DMS79 (cell line): ENCODE measurements at regions not wholly inside any gene's neighbourhood (a gene's known extent, or its start where the extent isn't known, plus 50 kb on each side); places are given as distances from the start of the nearest gene placed in this dataset.
"Not testable (repeated sequence)": the region's sequence is repeated elsewhere in the genome, so short reads cannot be mapped to it uniquely, and the experiment has no call there.

Experiments used
- DNase-seq: peaks from one replicate; lab custom pipeline; 2025; lab: John Stamatoyannopoulos, UW

GRCh38 chr13:64684685-64685431 is 2545.3 kb downstream of the PCDH9 start:
- no peak for DNase-seq

GRCh38 chr13:64684108-64684507 is 2546.0 kb downstream of the PCDH9 start:
- DNase-seq: no peak

GRCh38 chr13:64680739-64681138 is 2549.4 kb downstream of the PCDH9 start:
- DNase-seq: no peak

- no peak for DNase-seq
Measured at GRCh38 chr13:64675255-64675892, 2554.8 kb downstream of the PCDH9 start.

- DNase-seq: no peak
Measured at GRCh38 chr13:64674126-64674525, 2556.0 kb downstream of the PCDH9 start.

- no peak for DNase-seq
Measured at GRCh38 chr13:64672751-64673150, 2557.4 kb downstream of the PCDH9 start.

- no peak for DNase-seq
Measured at GRCh38 chr13:64662887-64663593, 2567.1 kb downstream of the PCDH9 start.

- no peak for DNase-seq
Measured at GRCh38 chr13:64648293-64648692, 2581.8 kb downstream of the PCDH9 start.

- no peak for DNase-seq
Measured at GRCh38 chr13:64643066-64643465, 2587.1 kb downstream of the PCDH9 start.

- no peak for DNase-seq
Measured at GRCh38 chr13:64640002-64640401, 2590.1 kb downstream of the PCDH9 start.

GRCh38 chr13:64639206-64639605 is 2590.9 kb downstream of the PCDH9 start:
- DNase-seq: no peak

- no peak for DNase-seq
Measured at GRCh38 chr13:64633948-64634347, 2596.2 kb downstream of the PCDH9 start.

- DNase-seq: no peak
Measured at GRCh38 chr13:64627654-64628053, 2602.5 kb downstream of the PCDH9 start.

GRCh38 chr13:64626105-64626504 is 2604.0 kb downstream of the PCDH9 start:
- no peak for DNase-seq

- no peak for DNase-seq
Measured at GRCh38 chr13:64617231-64617630, 2612.9 kb downstream of the PCDH9 start.

GRCh38 chr13:64591971-64592370 is 2638.2 kb downstream of the PCDH9 start:
- no peak for DNase-seq

GRCh38 chr13:64579331-64579730 is 2650.8 kb downstream of the PCDH9 start:
- no peak for DNase-seq

- DNase-seq: no peak
Measured at GRCh38 chr13:64568748-64569147, 2661.4 kb downstream of the PCDH9 start.

- not testable (repeated sequence) for DNase-seq
Measured at GRCh38 chr13:64558031-64558430, 2672.1 kb downstream of the PCDH9 start.

- DNase-seq: no peak
Measured at GRCh38 chr13:64556376-64556775, 2673.8 kb downstream of the PCDH9 start.

- DNase-seq: no peak
Measured at GRCh38 chr13:64553411-64554129, 2676.6 kb downstream of the PCDH9 start.

GRCh38 chr13:64551755-64552154 is 2678.4 kb downstream of the PCDH9 start:
- DNase-seq: no peak
